GM18907 (cell line): ENCODE measurements at regions not wholly inside any gene's neighbourhood (a gene's known extent, or its start where the extent isn't known, plus 50 kb on each side); places are given as distances from the start of the nearest gene placed in this dataset.
"Not testable (repeated sequence)": the region's sequence is repeated elsewhere in the genome, so short reads cannot be mapped to it uniquely, and the experiment has no call there.

ENCODE experiments used
- ATAC-seq: cut with Tn5 transposase; IDR thresholded peaks from one replicate; pipeline ENCODE4 v1.9.1; 2021; ENCODE audit warnings: mild to moderate bottlenecking, moderate library complexity; ENCODE audit not compliant: unreplicated experiment

DNA sequence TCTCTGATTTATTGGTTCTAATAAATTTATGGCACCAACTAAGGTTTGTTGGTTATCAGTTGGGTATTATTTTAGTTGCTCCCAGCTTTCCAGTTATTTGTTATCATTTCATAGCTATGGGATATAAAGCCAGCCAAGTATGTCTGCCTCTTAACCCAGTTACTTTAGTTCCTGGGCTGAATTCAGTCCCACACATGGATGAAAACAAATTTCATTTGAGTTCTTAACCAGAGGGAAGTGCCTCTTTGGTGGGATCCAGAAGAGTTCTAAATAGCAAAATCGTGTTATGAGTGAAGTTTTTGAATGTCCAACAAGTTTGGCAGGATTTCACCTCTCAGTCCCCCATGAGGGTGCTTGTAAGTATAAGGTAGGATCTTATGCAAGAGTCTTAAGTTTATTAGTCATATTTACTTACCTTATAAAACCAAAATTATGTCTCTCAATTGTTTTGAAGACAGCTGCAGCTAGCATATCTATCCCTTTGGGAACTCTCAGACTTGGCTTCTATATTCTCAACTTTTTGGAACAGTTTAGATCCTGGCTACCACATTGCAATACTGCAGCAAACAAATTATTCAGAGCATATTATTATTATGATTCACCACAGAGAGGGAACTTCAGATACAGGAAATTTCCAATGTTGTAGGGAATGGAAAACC, 683.6 kb downstream of the BCKDHB start:
- ATAC-seq = no peak

DNA sequence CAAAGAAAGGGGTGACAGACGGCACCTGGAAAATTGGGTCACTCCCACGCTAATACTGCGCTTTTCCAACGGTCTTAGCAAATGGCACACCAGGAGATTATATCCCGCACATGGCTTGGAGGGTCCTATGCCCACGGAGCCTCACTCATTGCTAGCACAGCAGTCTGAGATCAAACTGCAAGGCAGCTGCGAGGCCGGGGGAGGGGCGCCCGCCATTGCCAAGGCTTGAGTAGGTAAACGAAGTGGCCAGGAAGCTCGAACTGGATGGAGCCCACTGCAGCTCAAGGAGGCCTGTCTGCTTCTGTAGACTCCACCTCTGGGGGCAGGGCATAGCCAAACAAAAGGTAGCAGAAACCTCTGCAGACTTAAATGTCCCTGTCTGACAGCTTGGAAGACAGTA, 676.8 kb downstream of the BCKDHB start:
- ATAC-seq = not testable (repeated sequence)

DNA sequence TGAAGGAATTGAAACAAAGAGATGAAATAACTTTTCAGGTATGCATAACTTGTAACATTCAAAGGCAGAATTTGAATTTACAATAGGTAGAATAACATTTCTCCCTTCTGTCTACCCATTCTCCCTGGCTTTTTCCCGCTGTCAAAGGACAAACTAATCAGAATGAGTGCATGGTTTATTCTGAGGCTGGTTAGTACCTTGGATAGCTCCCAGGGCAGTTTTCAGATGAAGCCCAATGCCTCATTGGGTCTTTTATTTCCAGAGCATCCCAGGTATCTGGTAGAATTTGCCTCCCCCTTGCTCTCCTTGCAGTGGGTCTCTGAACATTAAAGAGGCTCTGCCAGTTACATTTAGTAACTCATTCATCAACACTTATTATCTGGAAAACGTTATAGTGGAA, 665.5 kb downstream of the BCKDHB start:
- no peak for ATAC-seq

DNA sequence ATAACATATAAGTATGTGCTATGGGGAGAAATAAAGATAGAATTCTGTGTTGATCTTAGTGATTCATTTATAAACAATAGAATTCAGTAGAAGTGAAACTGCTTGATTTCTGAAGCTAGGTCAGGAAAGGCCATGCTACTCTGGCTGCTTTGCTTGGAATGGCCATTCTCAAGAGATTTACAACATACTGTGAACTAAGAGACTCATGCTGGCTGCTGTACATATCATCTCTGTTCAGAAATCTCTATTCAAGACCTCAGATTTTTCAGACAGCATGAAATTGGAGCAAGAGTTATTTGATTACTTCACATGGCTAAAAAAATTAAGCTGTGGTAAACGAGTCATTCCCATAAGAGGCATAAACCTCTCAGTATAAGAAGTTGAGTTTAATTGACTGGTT, 662.6 kb downstream of the BCKDHB start:
- ATAC-seq = no peak

DNA sequence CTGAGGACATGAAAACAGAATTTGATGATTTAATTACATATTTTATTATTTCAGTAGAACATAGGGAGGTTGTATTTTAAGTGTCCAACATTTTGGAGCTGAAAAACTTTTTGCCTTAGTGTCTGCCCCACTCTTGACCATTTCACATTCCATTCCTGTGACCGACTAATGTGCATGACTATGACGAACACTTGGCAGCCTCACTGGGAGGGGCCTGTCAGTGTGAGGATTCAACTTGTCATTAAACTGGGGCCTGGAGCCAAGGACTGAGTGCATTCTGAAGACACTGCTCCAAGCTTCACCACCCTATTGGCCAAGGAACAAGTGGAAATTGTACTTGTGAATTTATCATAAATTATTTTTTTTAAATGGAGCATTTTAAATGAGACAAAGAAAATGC, 661.3 kb downstream of the BCKDHB start:
- no peak for ATAC-seq

DNA sequence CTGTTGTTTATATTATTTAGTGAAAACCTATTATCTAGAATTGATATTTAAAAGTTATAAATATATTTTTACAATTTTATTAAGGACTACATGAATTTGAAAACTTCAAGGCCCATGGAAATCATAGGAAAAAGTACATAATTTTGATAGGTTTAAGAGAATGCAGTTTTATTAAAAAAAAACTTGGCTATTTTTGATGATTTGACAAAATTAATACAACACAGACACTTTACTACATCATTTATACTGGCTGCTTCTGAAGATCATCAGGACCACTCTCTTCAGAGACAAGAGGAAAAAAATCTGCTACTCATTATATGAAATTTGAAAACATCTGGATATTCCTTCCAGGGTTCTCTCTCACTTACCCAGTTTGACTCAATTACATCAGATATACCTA, 637.7 kb downstream of the BCKDHB start:
- no peak for ATAC-seq

DNA sequence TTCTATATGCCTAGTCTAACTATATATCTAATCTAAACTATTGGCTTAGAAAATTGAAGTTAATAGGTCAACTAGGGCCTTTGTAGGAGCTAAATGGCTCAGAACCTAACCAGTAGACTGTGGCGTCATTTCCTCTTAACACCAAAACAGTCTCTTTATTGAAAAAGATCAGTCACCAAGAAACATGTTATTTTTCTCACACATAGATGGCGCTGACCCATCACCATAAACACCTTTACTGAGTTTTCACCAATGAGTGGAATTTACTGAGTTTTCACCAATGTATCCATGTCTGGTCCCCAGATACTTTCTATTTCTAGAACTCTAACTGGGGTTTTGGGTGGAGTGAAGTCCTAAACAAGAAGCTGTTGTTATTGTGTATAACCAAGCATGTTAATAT, 636.0 kb downstream of the BCKDHB start:
- no peak for ATAC-seq

DNA sequence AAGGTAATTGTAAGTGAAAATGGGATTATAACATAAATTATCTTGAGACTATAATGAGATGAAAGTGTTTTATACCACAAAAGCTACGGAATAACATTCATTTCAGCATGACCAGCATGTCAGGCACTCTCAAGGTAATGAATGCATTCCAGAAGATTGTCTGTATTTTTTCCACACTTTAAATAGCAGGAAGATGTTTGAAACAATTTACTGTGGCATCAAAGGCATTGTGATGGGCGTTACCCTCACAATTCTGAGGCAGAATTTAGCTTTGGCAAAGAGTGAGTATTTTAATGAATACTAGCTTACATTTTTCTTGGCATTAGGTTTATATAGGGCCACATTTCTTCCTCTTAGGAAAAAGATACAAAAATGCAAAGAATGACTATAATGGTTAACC, 627.2 kb downstream of the BCKDHB start:
- no peak for ATAC-seq

DNA sequence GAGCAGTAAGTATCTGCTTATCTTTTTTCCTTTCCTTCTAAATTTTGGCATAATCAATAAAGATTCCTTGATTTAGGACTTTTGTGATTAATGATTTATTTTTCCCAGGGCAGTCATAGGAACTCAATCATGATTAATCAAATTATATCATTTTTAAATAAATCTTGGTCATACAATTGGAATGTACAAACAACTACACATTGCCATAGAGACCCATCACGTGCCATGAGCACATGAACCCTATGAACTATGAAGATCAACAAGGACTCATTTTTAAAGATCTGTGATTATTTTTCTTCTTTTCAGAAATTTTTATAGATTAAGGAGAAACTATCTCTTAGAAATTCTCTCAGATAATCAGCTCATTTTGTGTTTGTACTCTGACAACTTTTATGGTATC, 622.4 kb downstream of the BCKDHB start:
- ATAC-seq = no peak

DNA sequence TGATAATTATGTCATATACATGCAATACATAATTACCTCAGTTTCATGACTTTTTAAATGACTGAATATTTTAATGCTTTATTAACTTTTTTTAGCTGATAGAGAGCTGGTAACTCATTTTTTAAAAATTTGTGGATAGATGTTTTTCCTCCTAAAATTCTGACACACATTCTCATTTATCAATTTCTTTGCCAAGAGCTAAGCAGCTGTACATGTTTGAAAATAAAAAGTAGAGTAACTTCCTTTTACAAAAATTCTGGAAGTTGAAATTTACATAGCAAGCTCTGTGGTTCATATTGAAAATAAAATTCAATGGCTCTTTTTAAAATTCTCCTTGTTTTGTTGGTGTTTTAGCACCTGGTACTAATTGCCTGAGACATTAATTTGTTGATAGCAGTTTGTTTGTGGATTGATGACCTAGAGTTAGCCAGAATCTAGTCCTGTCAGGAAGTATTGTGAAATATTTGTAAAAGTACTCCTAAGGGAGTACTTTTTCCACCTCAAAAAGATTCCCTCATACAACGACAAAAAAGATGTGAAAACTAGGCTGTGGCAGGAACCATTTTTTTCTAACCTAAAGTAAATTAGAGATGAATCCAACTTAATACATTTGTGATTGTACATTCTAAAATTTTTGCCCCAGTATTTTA, 621.8 kb downstream of the BCKDHB start:
- no peak for ATAC-seq

DNA sequence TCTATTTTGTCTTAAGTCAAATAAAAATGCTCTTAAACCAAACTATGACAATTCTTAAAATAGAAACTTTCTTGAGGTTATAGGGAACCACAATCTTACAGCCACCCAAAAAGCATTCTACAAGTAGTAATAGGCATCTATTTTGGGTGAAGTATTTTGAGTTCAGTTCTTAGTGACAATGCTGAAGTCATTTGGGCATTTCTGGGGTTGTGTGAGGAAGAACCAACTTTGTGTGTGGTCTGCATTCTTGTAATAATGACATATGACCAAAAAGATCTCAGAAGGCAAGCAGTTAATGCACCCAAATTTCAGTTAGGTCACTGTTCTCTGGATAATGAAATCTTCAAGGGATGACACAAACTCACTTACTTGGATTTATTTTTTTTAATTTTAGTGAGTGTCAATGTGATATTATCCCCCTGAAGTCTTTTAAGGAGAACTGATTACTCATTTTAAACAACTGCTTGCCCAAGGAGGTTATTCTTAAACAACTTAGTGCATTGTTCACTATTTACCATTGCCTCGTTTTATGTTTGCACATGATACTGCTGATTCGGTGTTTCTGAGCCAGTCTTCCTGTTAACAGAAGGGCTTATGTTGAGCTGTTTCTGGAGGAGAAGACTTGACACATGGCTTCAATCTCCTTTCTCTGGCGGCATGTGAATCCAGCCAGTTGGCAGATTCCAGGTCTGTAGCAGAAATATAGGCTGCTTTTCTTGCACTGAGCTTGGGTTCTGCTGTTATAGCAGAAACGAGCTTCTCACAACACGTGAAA, 618.9 kb downstream of the BCKDHB start:
- no peak for ATAC-seq

DNA sequence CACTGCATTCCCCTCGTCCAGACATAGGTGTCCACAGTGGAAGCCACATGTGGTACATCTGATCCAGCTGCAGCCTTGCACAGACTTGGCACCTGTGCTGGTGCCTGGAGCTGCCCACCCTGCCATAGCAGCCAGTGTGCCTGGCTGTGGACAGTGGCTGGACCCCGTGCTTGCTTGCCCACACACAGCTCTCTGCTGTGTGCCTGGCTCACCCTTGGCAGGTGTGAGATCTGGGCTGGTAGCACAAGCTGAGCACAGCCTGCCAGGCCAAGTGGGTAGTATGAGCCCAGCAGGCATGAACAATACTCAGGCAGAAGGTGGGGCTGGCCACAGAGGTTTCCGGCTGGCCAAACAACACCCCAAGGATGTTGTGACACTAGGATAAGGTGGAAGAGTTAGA, 614.4 kb downstream of the BCKDHB start:
- ATAC-seq = no peak

DNA sequence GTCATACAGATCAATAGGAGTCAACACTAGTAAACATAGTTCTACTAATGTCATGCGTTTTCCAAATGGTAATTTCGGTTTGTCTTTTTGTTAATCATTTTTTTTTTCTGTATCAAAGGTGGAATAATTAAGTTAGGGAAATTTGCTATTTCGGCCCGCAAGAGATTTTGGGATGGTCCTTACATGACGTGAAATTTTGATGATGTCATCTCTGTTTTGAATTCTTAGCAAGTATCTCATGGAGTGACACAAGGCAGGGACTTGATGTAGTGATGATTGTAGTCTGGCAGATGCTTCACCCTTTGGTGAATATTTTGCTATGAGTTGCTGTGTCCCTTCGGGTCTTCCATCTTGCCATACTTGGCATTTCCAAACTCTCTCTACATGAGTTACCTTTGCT, 608.0 kb downstream of the BCKDHB start:
- no peak for ATAC-seq

DNA sequence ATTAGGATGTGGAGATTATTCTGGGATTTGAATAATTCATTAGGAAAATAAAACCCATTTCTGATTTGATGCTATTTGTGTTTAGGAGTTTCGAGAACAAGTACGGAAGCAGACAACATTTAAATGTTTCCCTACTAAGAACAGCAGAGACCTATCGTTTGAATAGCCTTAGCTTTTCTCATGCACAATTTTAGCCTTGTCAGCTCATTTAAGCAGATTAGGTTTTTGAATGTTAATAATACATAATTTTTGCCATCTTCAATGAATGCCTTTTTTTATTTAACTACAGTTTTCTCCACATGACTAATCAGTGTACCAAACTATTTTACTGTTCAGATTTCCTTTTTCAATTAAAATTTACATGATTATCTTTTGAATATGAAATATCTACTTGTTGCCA, 592.0 kb downstream of the BCKDHB start:
- no peak for ATAC-seq

DNA sequence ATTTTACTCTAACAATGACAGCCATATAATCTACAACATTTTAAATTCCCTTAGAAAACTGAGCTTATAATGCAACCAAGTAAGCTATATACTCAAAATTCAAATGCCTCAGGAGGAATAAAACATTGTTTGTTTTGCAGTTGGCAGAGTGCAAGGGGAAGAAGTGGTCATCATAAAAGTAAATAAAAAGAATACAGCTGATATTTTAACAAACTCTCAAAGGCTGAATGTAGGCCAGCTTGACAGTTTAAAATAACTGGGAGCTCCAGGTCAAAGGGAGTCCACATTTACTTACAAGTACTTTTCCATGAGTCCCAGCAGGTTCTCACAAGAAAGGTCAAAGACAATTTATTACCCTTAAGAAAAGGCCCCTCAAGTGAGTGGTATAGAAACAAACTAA, 589.8 kb downstream of the BCKDHB start:
- ATAC-seq = no peak

DNA sequence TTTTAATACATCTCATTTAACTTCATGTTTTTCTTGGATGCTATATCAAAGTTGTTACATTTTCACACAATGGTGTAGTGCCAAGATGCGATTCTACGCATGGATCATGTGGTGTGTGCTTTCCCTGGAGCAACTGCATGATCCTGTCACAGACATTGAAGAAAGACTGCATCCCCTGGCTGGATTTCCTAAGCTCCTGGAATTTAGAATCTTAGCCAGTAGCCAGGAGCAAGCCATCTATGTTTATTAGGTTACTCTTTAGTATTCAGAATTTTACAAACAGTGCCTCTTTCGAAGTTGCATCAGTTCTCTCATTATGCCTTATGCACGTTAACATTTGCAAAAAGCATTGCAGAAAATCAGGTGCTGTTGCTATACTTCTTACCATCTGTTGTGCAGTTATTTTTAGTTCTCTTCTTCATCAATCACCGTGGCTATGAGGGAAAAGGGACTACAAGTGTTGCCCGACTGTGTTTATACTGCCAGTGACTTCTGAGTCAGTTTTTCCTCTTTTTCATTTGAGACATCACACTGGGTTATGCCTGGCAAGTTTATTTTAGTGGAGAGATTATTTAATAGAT, 584.2 kb downstream of the BCKDHB start:
- ATAC-seq = no peak

DNA sequence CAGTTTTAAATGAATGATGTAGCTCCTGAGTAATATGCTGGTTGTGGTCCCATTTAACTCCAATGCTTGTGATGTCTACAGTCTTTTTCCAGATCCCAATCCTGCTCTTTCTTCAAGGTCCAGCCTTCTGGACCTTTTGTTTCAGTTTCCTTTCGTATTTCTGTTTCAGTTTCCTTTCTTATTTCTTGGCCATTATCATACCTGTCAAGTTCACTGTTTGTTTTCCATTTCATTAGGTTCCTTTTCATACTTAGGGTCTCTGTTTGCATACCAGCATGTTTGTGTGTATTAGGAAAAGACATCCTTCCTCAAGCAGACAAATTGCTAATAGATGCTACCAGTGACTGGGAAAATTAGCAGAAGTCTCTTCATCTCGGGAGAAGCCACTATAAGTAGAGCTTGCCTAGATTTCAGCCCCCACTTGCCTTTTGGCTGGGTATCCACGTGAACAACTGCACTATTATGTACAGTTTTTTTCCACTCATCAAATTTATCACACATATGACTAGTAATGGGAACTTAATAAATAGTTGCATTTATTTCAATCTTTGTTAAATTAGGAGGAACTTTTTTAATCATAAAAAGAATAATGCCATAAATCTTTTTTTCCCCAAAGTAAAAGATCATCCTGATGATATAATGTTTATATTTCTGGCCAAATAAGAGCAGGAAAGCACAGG, 583.4 kb downstream of the BCKDHB start:
- no peak for ATAC-seq

DNA sequence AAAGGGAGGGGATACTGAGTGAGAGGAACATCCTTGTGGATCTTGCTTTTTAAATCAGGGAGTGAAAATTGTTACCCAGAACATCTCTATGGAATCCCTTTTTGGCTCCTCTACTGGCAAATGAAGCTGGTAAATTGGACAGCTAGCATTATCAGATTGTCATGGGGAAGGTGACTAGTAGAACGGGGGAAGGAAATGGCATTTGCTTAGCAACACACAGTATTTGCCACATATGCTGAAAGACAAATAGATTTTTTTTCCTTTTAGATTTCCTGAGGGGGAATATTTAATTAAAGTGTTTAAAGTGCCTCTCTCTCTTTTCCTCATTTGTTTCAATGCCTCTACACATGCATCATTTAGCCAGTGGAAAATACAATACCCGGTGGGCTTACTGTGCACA, 573.5 kb downstream of the BCKDHB start:
- ATAC-seq = no peak

DNA sequence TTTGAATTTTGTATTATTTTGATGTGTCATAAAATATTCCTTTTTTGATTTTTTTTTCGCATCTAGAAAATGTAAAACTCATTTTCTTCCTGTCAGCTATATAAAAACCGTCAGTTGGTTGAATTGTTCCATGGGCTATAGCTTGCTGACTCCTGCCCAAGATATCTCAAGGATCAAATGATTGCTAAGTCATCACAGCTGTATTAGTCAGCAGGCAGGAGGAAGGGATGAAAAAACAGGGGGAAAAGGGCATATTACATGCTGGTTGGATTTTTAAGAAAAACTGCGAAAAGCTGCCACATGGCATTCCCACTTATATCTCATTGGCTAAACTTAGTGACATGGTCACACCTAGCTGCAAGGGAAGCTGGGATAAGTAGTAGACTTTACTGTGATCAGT, 569.9 kb downstream of the BCKDHB start:
- no peak for ATAC-seq

DNA sequence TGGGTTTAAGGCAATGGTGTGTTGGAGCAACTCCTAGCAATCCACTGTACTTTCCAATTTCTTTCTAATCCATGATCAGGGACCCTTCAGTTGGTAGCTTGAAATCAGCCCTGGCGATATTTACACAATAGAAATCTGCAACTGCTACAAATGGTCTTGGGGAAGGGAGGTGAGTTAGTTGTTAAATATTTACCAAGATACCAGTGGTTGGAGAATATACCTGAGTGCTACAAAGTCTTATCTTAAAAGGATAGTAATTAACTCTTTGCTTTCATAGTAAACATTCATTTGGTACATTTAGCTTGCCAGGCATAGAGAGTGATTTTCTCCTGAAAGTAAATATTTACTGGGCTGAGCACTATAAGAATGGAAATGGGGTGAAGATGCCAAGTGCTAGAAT, 568.2 kb downstream of the BCKDHB start:
- ATAC-seq = no peak

DNA sequence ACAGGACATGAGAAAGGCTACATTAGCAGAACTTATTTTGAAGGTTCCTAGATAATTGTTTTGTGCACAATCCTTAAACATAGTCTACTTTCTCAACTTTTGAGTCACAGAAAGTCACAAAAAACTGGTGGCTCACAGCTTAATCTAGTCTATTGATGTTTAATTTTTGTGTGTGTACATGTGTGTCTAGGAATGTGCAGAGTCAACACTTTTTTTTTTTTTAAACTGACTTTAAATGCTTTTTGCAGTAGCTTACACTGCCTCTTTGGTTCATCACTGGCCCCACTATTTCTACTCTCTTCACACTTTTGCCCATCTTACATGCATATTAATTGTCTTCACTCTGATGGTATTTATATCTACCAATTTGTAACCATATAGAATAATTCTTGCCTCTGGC, 566.9 kb downstream of the BCKDHB start:
- no peak for ATAC-seq
